BE2C (cell line): ENCODE measurements at regions not wholly inside any gene's neighbourhood (a gene's known extent, or its start where the extent isn't known, plus 50 kb on each side); places are given as distances from the start of the nearest gene placed in this dataset.

Experiments used
- DNase-seq: peaks from one replicate; pipeline ENCODE4 v3.0.0-alpha.2; 2020
- H3K27me3 ChIP-seq: fragments of 250-450 bp; sonication (Bioruptor Pico); 2 replicates; pipeline ENCODE4 v1.5.1; 2020; ENCODE audit warnings: mild to moderate bottlenecking
- H3K36me3 ChIP-seq: fragments of 250-450 bp; sonication (Bioruptor Pico); 2 replicates; pipeline ENCODE4 v1.5.1; 2020; ENCODE audit warnings: mild to moderate bottlenecking
- H3K4me1 ChIP-seq: fragments of 250-450 bp; sonication (Bioruptor Pico); 2 replicates; pipeline ENCODE4 v1.5.1; 2020
- H3K4me3 ChIP-seq: 2 replicates; pipeline ENCODE4 v1.5.1; 2011; ENCODE audit warnings: low read depth, low read length
- H3K9me3 ChIP-seq: fragments of 250-450 bp; sonication (Bioruptor Pico); 2 replicates; pipeline ENCODE4 v1.5.1; 2020
- TF ChIP-seq, protein P1 (sequence below): IDR thresholded peaks from 2 replicates; pipeline ENCODE4 v1.5.1; 2012; ENCODE audit warnings: mild to moderate bottlenecking, low read depth, low read length

DNA sequence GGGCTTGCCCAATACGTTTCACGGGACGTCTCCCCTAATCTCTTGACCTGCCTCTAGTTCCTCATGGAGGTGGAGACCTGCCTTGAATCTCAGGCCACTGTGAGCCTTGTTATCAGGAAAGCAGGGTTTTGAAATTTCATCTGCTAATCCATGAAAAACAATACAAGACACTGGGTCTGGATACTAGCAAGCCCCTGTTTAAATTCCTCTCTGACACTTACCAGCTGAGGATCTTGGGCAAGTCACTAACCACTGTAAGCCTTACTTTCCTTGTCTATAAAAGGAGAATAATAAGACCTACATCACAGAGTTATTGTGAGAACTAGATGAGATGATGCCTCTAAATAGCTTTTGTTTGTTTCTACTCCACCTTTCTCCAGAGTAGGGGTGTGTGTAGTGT, 303.6 kb downstream of the FGFR2 start:
- TF ChIP-seq, protein P1, sequence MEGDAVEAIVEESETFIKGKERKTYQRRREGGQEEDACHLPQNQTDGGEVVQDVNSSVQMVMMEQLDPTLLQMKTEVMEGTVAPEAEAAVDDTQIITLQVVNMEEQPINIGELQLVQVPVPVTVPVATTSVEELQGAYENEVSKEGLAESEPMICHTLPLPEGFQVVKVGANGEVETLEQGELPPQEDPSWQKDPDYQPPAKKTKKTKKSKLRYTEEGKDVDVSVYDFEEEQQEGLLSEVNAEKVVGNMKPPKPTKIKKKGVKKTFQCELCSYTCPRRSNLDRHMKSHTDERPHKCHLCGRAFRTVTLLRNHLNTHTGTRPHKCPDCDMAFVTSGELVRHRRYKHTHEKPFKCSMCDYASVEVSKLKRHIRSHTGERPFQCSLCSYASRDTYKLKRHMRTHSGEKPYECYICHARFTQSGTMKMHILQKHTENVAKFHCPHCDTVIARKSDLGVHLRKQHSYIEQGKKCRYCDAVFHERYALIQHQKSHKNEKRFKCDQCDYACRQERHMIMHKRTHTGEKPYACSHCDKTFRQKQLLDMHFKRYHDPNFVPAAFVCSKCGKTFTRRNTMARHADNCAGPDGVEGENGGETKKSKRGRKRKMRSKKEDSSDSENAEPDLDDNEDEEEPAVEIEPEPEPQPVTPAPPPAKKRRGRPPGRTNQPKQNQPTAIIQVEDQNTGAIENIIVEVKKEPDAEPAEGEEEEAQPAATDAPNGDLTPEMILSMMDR = no peak
- H3K27me3 ChIP-seq = no peaks in the 10 kb centered on the region

GRCh38 chr10:121296378-121296777, 301.9 kb downstream of the FGFR2 start:
- TF ChIP-seq, protein P1 = no peak
- no peak overlapping the region for H3K4me3 ChIP-seq
- no peaks in the 10 kb centered on the region for H3K36me3 ChIP-seq
- no peaks in the 10 kb centered on the region for H3K27me3 ChIP-seq
- peaks cover 5% of the 10 kb centered on the region; the same call in 1 of the 2 replicates for H3K4me1 ChIP-seq
- no peak for DNase-seq
- H3K9me3 ChIP-seq = no peaks in the 10 kb centered on the region

More for the DNA sequence above, 303.6 kb downstream of the FGFR2 start:
- no peak for DNase-seq
- no peaks in the 10 kb centered on the region for H3K9me3 ChIP-seq
- no peak overlapping the region for H3K4me3 ChIP-seq
- H3K4me1 ChIP-seq = peaks cover 5% of the 10 kb centered on the region; the same call in 1 of the 2 replicates
- no peaks in the 10 kb centered on the region for H3K36me3 ChIP-seq

DNA sequence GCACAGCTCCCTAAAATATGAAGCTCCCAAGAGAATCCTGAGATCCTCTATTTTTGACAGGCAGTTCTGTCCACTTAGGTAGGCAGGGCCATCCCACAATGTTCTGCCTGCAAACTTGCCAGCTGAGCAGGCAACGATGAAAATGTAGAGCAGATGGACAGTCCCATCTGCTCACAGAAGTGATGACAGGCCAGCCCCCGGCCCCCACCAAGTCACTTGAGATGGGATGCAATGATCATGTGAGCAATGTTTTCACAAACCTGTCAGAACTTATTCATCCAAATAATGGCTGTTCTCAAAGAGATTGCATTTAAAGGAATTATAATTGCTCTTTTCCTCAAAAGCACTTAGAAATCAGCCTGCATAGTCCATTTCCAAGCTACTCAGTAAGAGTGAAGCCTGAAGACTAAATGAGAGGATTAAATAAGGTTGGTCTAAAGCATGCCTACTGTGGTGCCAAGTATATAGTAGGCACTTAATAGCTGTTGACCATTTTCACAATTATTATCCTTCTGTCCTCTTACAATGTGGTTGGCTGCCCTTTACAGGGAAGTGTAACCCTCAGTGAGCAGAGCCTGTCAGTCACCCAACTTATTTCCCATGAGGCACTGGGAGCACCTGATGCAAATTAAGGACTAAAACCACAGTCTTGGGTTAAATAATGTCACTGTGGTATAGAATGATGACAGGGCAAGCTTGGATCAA, 301.2 kb downstream of the FGFR2 start:
- H3K27me3 ChIP-seq = no peaks in the 10 kb centered on the region
- H3K36me3 ChIP-seq = no peaks in the 10 kb centered on the region
- no peak overlapping the region for H3K4me3 ChIP-seq
- H3K4me1 ChIP-seq = peaks cover 5% of the 10 kb centered on the region; the same call in 1 of the 2 replicates
- DNase-seq = no peak
- H3K9me3 ChIP-seq = no peaks in the 10 kb centered on the region
- TF ChIP-seq, protein P1 = no peak

DNA sequence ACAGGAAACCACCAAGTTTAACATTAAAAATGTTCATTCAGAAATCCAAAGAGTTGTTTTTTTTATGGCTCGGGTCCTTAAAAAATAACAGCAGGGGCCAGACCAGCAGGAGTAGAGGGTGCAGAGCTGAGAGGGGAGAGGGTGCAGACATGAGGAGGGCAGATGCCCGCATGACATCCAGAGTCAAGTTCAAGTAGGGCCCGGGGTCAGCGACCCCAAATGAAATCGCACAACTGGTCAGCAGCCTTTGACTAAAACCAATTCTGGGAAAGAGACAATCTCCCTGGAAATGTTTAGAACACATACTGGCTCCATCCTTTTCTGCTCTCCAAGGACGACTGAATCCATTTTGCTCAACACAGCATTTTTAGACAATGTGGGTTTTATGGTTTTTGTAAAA, 297.5 kb downstream of the FGFR2 start:
- no peaks in the 10 kb centered on the region for H3K36me3 ChIP-seq
- no peaks in the 10 kb centered on the region for H3K27me3 ChIP-seq
- H3K4me3 ChIP-seq = no peak overlapping the region
- no peak for DNase-seq
- H3K9me3 ChIP-seq = no peaks in the 10 kb centered on the region
- 0 out of 2 replicates have a peak, but pooled peaks cover under 1% of the 10 kb centered on the region for H3K4me1 ChIP-seq
- TF ChIP-seq, protein P1 = no peak

DNA sequence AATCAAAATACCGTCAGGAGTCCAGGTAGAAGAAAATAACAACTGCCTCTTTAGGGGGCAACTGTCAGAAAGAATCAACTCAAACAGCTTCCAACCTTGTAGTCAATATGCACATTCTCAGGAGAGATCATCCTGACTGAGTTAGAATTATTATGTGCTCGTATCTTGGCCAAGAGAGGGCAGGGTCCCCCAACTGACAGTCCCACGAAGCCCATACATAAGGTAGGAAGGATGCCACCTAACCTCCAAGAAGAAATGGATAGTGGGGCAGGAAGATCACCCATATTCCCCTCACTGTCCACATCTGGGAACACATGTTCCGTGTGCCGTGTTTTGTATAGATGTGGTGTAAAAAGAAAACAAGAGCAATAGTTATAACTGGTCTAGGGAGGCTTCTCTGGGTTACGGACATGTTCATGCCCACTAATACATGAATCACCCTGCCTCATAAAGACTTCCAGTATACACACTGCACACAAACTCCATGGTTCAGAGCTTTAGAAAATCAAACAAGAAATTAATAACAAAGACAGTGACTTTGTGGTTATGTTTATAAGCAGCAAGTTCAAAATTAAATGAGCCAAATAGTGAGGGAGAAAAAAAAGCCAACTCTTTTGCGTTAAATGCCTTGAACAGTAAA, 295.6 kb downstream of the FGFR2 start:
- no peak for DNase-seq
- no peaks in the 10 kb centered on the region for H3K27me3 ChIP-seq
- H3K9me3 ChIP-seq = no peaks in the 10 kb centered on the region
- H3K4me1 ChIP-seq = no peaks in the 10 kb centered on the region
- TF ChIP-seq, protein P1 = no peak
- H3K36me3 ChIP-seq = no peaks in the 10 kb centered on the region
- H3K4me3 ChIP-seq = no peak overlapping the region

DNA sequence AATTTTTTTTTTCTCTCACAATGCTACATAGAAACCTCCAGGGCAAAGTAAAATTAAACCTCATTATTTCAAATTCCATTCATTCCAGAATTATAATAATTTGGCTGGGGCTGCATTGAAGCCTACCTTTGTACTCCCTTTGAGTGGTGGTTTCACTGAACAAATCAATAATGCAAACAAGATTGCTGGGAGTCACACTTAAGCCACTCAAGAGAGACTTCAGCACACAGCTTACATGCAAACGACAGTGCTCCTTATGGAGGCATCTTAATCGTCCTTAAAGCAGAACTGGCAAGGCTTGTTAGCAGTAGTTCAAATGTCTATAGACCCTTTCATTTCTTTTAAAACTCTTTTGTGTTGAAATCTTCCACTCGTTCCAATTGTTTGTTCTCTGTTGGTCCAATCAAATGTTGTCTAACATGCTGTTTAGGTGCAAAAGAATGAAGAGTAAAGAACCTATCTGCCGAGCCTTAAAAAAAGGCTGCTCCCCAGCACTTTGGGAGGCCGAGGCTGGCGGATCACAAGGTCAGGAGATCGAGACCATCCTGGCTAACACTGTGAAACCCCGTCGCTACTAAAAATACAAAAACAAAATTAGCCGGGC, 294.9 kb downstream of the FGFR2 start:
- Histone ChIP-seq H3K27me3 (no peaks in the 10 kb centered on the region), H3K4me1 (no peaks in the 10 kb centered on the region), H3K36me3 (no peaks in the 10 kb centered on the region), H3K4me3 (no peak overlapping the region), H3K9me3 (no peaks in the 10 kb centered on the region)
- TF ChIP-seq, protein P1 = no peak
- DNase-seq = no peak
